Brain microvascular endothelial cell (primary cell): ENCODE measurements at regions not wholly inside any gene's neighbourhood (a gene's known extent, or its start where the extent isn't known, plus 50 kb on each side); places are given as distances from the start of the nearest gene placed in this dataset.

Experiments used
- DNase-seq: peaks from one replicate; pipeline ENCODE4 v3.0.0-alpha.2; 2020
- H3K27ac ChIP-seq: fragments of 250-450 bp; sonication (Bioruptor Pico); 2 replicates; pipeline ENCODE4 v1.5.1; 2020; ENCODE audit warnings: mild to moderate bottlenecking, moderate library complexity
- H3K27me3 ChIP-seq: fragments of 250-450 bp; sonication (Bioruptor Pico); replicated peaks from 2 replicates; pipeline ENCODE4 v1.5.1; 2020; ENCODE audit warnings: mild to moderate bottlenecking
- H3K36me3 ChIP-seq: fragments of 250-450 bp; sonication (Bioruptor Pico); replicated peaks from 2 replicates; pipeline ENCODE4 v1.5.1; 2020; ENCODE audit warnings: mild to moderate bottlenecking
- H3K4me3 ChIP-seq: 2 replicates; pipeline ENCODE4 v1.5.1; 2011; ENCODE audit warnings: low read depth, mild to moderate bottlenecking, control low read depth, low read length, moderate library complexity
- CTCF ChIP-seq: IDR thresholded peaks from 2 replicates; pipeline ENCODE4 v1.5.1; 2011; ENCODE audit warnings: low read depth, mild to moderate bottlenecking, moderate library complexity, low read length, control low read depth, inconsistent platforms; ENCODE audit errors: missing control alignments
- in situ Hi-C: cut with HindIII; loops from 2 replicates; pipeline ENCODE4 v1.10.0; 2017; ENCODE audit warnings: low sequenced_read_pairs, low pct_ligation_motif_present

GRCh38 chr12:124402248-124403066, 107.6 kb downstream of the RFLNA start:
- Histone ChIP-seq H3K36me3 (peaks cover 49% of the 10 kb centered on the region), H3K27ac (no peak overlapping the region), H3K27me3 (no peaks in the 10 kb centered on the region), H3K4me3 (no peak overlapping the region)
- TF ChIP-seq CTCF = no peak
- in situ Hi-C loops = no loop called here
- DNase-seq = no peak

GRCh38 chr12:124401704-124402221, 106.9 kb downstream of the RFLNA start:
- TF ChIP-seq CTCF = no peak
- no peak for DNase-seq
- Histone ChIP-seq H3K27me3 (no peaks in the 10 kb centered on the region), H3K27ac (no peak overlapping the region), H3K36me3 (peaks cover 48% of the 10 kb centered on the region), H3K4me3 (no peak overlapping the region)
- in situ Hi-C loops = no loop called here

GRCh38 chr12:124400124-124400523, 105.2 kb downstream of the RFLNA start:
- no peak for TF ChIP-seq CTCF
- Histone ChIP-seq H3K36me3 (peaks cover 48% of the 10 kb centered on the region), H3K4me3 (no peak overlapping the region), H3K27me3 (no peaks in the 10 kb centered on the region), H3K27ac (no peak overlapping the region)
- DNase-seq = no peak
- in situ Hi-C loops = no loop called here

GRCh38 chr12:124399622-124400021, 104.7 kb downstream of the RFLNA start:
- in situ Hi-C loops = loop anchor here (25.0 kb wide), 1 partner anchor 363 kb away; no protein-coding TSS in a partner anchor
- DNase-seq = no peak
- H3K36me3 ChIP-seq = peaks cover 50% of the 10 kb centered on the region

GRCh38 chr12:124398578-124399227, 103.8 kb downstream of the RFLNA start:
- in situ Hi-C loops = loop anchor here (25.0 kb wide), 1 partner anchor 364 kb away; no protein-coding TSS in a partner anchor
- Histone ChIP-seq H3K4me3 (no peak overlapping the region), H3K27me3 (no peaks in the 10 kb centered on the region), H3K36me3 (peaks cover 57% of the 10 kb centered on the region), H3K27ac (no peak overlapping the region)
- no peak for DNase-seq
- TF ChIP-seq CTCF = peak; percentile 40

More at GRCh38 chr12:124399622-124400021, 104.7 kb downstream of the RFLNA start:
- Histone ChIP-seq H3K4me3 (no peak overlapping the region), H3K27ac (no peak overlapping the region), H3K27me3 (no peaks in the 10 kb centered on the region)
- TF ChIP-seq CTCF = peak; percentile 81
